ENCODE measurements at regions not wholly inside any gene's neighbourhood (a gene's known extent, or its start where the extent isn't known, plus 50 kb on each side); places are given as distances from the start of the nearest gene placed in this dataset.

DNA sequence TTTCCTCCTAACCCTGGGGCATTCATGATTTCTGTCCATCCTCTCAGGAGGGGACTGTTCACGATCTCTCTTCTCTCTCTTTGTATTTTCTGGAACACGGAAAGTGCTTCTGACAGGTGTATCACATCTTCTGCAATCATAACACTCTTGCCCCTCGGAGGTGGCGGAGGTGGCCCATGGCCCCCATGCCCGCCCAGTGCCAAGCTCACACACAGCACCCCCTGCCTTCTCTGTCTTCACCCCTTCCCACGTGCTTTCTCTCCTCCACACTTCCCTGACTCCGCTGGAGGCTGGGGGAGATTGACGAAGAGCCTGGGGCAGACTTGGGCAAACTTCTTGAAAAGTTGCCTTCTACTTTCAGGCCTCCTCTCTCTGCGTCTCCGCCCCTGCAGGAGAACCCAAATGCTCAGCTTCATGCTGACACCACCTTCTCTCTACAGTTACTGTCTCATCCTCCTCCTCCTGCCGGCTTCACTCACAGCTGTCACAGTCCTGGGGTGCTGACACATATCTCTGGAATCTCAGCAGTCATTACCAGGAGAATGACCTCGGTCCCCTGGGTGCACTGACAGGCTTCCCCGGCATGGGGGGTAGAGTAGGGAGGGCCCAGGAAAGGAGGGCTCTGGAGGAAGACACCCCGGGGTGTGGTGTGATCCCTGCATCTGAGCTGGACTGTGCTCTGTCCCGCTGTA lies 127.1 kb downstream of the ENGASE start:
- ChIA-PET CTCF (no interaction called here), POLR2A (no interaction called here)

DNA sequence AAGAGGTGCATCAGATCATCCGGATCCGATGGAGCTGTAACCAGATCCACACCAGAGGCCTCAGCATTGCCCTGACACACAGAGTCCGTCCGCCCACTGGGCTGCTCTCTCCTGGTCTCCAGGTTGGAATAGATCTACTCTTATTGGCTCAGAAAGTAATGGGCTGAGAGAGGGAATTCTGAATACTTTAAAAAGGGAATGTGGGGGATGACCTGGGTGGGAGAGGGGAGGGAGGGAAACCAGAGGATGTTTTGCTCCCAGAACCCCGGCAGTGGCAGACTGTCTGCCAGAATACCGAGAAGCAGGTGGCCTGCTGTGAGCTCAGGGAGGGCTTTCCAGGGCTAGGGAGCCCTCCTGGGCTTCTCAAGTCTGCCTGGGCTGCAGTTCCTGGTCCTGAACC lies 126.5 kb downstream of the ENGASE start:
- POLR2A ChIA-PET, result no interaction called here
- CTCF ChIA-PET, result no interaction called here

DNA sequence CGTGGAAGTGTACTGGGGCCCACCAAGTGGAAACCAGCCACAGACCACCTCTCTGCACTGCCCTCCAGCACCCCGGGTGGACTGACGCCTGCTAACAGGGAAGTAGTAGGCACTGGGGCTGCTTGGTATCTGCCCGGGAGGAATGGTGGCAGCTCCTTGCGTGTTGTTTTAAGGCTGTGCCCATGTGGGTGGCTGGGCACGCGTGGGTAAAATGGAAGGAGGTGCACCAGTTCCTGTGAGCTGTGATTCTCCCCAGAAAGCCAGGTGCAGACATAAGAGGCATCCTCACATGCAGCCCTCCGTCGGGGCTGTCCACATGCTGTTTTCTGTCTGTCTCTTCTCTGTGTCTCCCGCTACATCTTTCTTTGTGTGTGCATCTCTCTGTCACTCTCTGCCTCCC lies 122.3 kb downstream of the ENGASE start:
- ChIA-PET POLR2A (no interaction called here), CTCF (no interaction called here)

DNA sequence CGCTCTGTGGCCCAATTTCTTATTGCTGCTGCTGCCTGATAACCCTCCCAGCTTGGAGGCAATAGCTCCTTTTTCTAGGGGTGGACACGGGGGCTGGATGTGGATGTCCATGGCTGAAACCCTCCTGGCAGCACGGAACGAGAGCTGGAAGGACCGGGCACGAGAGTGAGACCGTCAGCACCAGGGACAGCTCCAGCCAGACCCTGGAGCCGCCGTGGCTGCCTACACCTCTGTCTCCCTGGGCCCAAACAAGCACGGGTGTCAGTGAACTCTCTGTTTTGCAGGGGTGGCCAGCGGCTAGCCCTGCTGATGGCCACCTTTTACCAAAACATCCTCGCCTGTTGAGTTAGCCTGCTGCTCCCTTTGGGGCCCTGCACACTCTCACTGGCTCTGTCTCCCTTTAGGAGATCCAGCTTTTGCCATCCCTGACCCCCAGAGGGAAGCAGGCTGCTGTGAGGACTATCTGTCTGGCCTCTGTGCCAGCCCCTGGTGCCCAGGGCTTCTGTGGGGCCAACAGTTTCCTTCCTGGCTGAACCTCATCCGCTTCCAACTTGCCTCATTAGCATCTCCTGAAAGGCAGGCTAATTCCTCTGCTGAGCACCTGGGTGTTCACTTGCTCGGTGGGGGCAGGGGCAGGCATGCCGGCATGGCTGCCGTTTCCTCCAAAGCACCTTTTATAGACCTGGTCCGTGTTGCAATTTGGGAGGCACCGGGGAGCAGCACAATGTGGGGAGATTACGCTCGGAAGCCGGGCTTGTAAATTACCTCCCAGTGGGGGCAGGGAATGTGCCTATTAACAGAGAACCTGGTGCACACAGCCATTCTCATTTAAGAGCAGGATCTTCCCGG lies 118.1 kb downstream of the ENGASE start:
- CTCF ChIA-PET, result no interaction called here
- POLR2A ChIA-PET, result no interaction called here

DNA sequence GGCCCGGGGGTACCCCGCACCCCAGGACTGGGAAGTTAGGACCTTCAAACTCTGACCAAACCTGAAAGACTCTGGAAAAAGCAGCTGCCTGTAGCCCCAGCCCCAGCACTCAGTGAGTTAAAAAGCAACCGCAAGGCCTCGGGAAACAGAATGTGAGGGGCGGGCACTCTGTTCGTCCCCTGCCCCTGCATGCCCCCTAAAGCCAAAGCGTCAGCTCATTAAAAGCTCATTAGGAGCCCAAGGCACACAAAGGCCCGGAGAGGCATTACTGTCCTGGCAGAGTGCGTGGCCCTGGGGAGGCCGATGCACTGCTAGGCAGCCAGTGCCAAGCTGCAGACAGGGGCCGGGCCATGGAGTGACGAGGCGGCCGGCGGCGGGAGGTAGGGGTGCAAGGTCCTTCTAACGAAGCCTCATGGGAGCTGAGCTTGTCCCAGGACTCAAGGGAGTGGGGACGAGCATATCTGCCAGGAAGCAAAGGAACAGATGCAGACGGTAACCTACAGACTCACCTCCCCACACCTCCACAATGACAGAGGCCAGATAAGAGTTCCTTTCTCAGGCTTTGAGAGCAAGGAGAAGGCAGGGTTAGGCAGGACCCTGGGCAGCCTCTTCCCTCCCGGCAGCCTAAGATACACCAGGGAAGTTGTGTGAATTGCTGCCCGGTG lies 116.8 kb downstream of the ENGASE start:
- ChIA-PET CTCF (no interaction called here), POLR2A (no interaction called here)

DNA sequence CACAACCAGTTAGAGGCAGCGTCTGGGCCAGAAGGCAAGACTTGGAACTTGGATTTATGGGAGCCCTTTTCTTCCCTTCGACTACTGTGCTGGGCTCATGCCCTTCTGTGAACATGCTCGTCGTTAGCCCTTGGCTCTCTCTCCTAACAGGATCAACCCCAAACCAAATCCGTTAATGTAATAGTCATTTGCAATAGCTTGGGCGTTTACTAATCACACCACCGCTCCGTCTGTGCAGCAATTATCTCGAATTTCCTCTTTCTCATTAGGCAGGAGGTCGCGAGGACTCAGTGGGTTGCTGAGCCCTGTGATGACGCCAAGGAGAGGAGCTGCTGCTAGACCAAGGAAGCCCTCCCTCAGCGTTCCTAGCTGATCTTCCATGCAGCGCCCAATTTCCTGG lies 114.7 kb downstream of the ENGASE start:
- CTCF ChIA-PET, result no interaction called here
- POLR2A ChIA-PET, result no interaction called here

DNA sequence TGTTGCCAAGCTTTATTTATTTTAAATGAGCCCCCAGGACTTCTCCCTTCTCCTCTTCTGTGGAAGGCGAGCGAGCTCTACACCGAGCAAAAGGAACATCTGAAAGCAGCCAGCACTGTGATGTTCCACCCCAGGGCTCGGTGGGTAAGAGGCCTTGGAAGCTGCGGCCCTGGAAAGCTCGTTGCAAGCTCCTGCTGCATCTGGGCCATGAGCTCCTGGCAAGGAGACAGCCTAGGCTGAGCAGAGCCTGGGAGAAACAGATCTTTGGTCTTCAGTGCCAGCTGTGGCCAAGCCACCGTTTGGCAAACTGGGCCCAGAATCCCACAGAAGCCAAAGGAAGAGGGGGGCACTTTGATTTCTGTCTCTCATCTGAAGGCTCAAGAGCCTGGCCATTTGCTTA lies 114.1 kb downstream of the ENGASE start:
- ChIA-PET CTCF (no interaction called here), POLR2A (no interaction called here)

DNA sequence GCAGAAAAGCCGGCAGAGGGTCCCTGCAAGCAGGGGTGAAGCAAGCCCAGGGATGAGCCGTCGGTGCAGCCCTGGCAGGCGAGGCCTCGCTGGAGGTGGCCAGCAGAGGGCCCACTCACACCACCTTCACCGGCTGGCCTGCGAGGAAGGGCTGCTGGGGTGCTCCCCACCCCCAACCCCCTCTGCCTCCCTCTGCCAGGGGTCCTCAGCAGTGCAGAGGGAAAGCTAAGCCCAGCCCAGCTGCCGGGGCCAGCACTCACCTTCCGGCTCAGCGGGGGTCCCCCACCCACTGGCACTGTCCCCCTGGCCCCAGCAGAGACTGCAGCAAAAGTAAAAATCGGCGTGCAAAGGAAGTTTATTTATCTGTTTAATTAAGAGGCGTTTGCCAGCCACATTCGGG lies 113.4 kb downstream of the ENGASE start:
- ChIA-PET CTCF (no interaction called here), POLR2A (no interaction called here)

DNA sequence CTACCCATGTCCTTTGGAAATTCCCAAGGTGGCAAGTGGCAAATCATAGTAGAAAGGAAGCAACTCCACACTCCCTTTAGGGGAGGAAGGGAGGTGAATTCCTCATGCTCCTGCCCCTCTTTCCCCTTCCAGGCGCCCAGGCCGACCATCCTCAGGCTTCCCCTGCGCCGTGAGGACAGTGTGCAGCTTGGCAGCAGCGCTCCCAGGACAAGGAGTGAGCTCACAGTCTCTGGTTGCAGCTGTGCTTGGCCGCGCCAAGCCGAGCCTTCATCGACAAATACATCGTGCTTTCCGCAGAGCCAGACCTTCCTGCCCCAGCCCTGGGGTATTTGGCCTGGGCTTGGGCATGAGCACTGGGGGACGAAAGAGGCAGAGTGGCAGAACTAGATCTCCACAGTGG lies 112.6 kb downstream of the ENGASE start:
- ChIA-PET POLR2A (no interaction called here), CTCF (interaction anchor here (1.0 kb wide), 1 partner anchor 205 kb away, joined by 3 read pairs; no protein-coding TSS in a partner anchor)

DNA sequence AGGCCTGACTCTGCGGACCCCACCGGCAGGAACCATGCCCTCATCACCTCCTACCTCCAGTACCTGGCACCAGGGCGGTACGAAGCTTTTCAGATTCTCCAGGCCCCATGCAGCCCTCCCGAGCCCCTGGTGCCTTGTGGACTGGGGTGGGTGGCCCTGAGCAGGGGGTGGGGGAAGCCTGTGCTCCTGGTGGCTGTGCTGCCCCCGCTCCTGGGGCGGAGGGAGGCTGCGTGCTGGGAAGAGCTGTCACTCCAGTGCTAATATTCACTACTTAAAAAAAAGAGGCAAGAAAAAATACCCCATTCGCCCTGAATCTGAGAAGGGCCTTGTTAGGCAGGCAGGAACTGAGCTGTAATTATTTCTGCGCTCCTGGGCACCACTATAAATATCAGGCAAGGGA lies 111.8 kb downstream of the ENGASE start:
- CTCF ChIA-PET, result interaction anchor here (1.0 kb wide), 1 partner anchor 206 kb away, joined by 3 read pairs; no protein-coding TSS in a partner anchor
- POLR2A ChIA-PET, result no interaction called here

DNA sequence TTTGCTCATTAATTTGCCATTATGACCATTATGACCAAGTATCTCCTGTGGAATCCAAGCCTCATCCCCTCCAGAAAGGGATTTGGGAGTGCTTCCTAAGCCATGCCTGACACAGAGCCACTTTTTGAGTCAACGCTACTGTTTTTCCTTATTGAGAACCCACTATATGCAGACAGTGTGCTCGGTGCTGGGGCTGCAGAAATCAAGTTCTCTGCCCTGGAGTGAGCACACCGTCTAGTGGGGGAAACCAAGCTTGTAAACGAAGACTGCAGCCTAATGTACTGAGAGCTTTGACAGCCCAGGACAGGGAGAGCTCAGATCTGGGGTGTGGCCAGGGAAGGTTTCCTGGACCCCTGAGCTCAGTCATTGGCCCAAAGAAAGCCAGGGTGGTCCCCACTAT lies 111.0 kb downstream of the ENGASE start:
- POLR2A ChIA-PET, result no interaction called here
- CTCF ChIA-PET, result no interaction called here

DNA sequence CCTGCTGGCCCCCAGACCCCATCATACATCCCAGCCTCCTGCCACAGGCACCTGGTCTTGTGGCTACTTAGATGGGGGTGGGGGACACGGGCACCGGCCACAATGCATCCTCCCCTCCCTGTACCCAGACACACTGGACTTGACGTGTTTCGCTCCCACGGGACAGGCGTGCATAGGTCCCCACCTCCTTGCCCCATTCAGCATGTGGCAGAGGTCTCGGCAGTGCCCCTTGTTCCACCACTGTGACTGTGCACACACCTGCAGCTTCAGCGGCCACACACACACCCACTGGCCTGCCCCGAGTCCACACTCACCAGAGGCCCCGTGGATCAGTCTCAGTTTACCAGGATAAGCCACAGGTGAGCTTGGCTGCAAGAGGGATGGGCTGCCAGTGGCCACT lies 109.6 kb downstream of the ENGASE start:
- ChIA-PET POLR2A (no interaction called here), CTCF (no interaction called here)

DNA sequence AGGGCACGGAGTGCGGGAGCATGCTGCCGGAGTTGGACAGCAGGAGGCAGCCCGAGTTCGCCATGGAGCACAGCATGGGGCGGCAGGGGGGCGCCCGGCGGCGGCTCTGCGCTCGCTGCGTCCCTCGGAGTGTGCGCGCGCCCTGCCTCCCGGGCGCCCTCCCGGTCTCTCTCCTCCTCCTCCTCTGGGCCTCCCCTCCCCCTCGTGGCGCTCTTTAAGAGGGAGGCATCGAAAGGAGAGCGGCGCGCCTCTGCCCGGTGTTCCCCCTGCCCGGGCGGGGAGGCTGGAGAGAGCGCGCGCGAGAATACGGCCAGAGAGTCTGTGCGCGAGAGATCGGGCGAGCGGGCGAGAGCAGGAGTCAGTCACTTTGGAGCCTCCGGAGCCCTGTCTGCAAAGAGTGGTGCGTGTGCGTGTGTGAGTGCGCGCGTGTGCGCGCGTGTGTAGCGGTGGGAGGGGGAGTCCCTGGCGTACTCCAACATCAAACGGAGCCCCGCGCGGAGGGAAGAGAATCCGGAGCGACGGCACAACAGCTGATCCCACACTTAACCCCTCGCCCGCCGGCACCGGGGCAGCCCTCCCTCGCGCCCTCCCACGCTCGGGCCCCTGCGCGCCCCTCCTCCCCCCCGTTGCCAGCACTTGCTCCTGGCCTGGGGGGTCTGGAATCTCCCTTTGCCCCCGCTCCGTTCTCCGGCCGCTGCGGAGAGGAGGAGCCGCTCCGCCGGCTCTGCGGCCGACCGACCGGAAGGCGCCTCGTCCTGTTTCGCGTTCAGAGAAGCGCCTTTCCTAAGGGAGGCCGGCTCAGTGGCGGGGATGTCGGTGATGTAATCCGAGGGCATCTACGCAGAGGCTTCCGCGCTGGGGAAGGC lies 108.9 kb downstream of the ENGASE start:
- CTCF ChIA-PET, result no interaction called here
- POLR2A ChIA-PET, result no interaction called here

DNA sequence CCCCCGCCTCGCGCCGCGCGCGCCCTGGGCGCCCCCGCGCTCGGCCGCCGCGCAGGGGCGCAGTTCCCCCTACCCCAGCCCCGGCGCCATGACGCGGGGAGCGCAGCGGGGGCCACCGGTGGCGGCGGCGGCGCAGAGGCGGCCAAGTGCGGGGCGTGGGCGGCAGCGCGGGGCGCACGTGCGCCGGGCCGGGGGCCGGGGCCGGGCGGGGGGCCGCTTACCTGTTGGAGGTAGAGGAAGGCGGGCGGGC lies 108.3 kb downstream of the ENGASE start:
- CTCF ChIA-PET, result no interaction called here
- POLR2A ChIA-PET, result no interaction called here

DNA sequence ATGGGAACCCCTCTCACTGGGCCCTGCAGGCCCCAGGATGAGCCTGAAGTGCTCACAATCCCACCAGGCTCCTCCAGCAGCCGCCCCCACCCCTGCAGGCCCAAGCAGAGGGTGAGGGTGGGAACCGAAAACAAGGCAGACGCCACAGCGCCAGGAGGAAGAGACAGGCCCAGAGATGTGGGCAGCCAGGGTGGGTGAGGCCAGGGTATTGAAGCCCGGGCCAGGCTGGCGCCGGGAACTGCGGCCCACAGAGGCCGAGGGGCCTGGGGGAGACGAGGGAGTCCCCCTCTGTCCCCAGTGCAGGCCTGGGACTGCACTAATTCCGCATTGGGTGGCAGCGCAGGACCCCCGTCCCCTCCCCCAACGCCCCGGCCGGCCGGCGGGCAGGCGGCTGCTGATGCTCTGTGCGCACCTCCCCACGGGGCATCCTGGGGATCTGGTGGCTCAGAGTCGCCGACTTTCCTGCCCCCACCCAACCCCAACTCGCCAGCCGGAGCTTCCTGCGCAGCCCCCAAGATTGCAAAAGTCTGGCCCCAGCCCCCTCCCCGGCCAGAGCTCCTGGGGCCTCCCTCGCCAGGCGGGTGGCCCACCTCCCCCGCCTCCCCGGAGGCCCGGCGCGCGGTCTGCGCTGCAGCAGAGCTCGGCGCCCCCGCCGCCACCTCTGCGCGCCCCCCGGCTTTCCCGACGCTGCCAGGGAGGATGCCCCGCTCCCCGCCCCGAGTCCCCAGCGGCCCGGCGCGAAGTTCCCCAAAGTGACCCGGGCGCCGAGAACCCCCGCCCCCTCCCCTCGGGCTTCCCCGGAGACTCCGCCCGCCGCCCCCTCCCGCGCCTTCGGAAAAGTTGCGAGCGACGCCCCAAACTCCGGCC lies 107.8 kb downstream of the ENGASE start:
- POLR2A ChIA-PET, result no interaction called here
- CTCF ChIA-PET, result no interaction called here

DNA sequence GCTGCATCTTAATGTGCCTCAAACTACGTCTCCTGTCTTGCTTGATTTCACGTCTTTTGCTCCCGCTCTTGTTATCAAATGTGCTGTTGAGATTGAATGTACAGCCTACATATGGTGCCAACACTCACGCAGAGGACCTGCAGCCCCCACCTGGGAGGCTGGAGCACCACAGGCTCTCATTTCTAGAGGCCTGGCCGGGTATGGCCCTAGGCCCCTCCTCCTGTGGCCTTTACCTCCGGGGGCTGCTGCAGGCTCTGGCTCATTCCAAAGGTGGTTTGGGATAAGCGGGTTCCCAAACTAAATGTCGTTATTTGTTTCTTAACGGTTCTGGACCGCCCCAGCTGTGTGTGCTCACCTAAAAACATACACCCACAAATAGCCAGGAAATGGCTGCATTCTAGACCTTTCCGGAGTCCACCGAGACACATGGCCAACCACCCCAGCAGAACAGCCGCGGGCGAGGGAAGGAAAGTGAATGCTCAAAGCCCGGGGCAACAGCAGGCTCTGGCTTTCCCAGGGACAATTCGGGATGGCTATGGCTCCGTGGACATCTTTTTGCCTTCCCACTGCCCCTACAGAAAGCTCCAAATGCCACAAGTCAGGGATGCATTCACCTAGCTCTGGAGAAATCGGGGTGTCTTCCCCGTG lies 105.9 kb downstream of the ENGASE start:
- ChIA-PET POLR2A (no interaction called here), CTCF (no interaction called here)

DNA sequence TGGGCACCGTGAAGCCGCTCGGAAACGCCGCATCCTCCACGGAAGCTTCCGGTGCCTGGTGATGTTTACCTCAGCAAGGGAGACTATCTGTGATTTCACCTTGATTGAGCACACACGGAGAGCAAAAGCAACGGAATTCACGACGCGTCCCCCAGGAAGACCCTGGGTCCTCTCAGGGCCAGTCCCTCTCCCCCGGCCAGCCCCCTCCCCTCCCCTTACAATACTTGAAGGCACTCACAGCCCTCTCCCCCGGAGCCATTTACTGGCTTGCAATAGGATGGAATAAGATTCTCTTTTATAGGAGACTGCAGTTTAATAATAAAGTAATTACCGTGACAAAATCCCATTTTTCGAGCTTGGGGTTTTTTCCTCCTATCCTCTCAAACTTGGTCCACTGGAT lies 104.7 kb downstream of the ENGASE start:
- CTCF ChIA-PET, result no interaction called here
- POLR2A ChIA-PET, result no interaction called here

DNA sequence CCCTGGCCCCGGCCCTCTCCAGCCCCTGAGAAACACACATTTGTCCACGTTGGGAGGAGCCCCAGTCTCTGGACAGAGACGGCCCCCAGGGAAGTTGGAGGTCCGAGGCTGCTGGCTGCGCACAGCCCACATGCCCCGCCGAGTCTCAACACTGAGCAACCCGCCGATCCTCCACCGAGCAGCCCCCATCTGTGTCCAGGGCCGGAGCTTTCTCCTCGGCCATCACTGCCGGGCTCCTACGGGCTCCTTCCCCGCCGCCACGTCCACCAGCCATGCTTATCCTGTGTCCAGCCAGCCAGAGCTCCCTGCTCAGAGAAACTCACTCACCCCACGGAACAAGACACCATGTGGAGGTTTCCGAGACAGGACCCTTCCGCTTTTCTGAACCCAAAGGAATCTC lies 103.3 kb downstream of the ENGASE start:
- ChIA-PET POLR2A (no interaction called here), CTCF (no interaction called here)

DNA sequence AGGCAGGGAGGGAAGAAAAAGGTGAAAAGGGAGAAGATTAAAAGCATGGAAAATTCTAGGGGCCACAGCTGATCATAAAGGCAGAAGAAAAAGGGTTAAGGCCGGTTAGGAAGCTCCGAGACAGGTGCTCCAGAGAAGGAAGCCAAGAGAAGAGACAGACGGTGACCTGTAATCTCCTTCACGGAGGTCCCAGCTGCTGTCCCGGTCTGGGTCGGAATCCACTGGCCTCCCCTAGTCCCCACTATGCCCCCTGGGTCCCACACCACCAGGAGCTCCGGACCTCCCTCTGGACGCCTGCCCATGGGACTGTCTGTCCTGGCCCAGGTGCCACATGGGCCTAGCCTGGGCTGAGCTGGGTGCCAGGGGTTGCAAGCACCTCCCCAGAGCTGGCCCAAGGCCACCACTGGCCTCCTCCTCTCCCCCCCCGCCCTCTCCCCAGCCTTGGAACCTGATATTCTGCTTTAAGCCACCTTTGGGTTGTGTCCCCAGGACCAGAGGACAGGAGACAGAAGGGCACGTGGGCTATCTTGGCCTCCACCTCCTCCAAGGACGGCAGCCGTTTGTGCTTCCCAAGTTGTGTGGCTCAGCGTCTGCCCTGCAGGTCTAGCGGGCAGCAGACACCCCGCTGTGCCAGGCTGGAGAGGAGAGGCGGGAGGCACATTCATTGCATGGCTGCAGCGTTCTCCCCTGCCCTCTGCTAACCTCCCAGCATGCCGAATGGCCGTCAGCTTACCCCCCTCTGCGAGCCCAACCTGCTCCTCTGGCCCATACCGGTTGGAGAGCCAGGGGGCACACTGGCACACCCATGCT lies 102.4 kb downstream of the ENGASE start:
- CTCF ChIA-PET, result no interaction called here
- POLR2A ChIA-PET, result no interaction called here

Data from activated CD8-positive, alpha-beta memory T cell treated with anti-CD3 and anti-CD28 coated beads for 36 hours (primary cell).